ENCODE measurements at regions not wholly inside any gene's neighbourhood (a gene's known extent, or its start where the extent isn't known, plus 50 kb on each side); places are given as distances from the start of the nearest gene placed in this dataset.

DNA sequence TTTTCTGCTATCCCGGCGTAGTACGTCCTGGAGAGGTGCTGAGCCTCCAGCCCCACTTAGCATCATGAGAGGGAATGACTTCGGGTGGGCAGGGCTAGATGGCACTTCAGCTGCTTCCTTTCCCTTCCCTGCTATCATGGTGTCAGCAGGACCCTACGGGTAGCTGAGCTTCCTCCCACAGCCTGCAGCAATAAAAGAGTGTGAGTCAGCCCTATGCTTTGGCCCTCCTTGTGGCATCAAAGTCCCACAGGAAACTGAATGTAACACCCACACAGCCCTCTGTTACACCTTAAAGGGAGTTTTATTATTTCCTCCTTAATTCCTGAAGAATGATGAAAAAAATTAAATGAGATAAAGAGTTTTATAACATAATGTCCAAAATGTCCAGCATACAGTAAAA lies 458.1 kb downstream of the RPS24 start:
- intact Hi-C loops (cut with DNase I; ENCODE audit: low total_unique reads), result no loop called here
- no peaks in the 10 kb centered on the region for H3K4me1 ChIP-seq
- in situ Hi-C loops (cut with MboI; ENCODE audit: low sequenced_read_pairs in 4 of 4), result no loop called here
- H3K36me3 ChIP-seq, result no peaks in the 10 kb centered on the region
- TF ChIP-seq, protein P1, sequence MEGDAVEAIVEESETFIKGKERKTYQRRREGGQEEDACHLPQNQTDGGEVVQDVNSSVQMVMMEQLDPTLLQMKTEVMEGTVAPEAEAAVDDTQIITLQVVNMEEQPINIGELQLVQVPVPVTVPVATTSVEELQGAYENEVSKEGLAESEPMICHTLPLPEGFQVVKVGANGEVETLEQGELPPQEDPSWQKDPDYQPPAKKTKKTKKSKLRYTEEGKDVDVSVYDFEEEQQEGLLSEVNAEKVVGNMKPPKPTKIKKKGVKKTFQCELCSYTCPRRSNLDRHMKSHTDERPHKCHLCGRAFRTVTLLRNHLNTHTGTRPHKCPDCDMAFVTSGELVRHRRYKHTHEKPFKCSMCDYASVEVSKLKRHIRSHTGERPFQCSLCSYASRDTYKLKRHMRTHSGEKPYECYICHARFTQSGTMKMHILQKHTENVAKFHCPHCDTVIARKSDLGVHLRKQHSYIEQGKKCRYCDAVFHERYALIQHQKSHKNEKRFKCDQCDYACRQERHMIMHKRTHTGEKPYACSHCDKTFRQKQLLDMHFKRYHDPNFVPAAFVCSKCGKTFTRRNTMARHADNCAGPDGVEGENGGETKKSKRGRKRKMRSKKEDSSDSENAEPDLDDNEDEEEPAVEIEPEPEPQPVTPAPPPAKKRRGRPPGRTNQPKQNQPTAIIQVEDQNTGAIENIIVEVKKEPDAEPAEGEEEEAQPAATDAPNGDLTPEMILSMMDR (IDR thresholded peaks at IDR 0.05 in 4 of 5, conservative IDR thresholded peaks at IDR 0.05 in 1 of 5), result no peak
- TF ChIP-seq POLR2A (IDR thresholded peaks at IDR 0.05), result no peak
- no peak for DNase-seq
- no peaks in the 10 kb centered on the region for H3K27me3 ChIP-seq
- no peak overlapping the region for H3K4me3 ChIP-seq
- H3K27ac ChIP-seq, result no peak overlapping the region
- no peaks in the 10 kb centered on the region for H3K9me3 ChIP-seq
- no peak for ATAC-seq

DNA sequence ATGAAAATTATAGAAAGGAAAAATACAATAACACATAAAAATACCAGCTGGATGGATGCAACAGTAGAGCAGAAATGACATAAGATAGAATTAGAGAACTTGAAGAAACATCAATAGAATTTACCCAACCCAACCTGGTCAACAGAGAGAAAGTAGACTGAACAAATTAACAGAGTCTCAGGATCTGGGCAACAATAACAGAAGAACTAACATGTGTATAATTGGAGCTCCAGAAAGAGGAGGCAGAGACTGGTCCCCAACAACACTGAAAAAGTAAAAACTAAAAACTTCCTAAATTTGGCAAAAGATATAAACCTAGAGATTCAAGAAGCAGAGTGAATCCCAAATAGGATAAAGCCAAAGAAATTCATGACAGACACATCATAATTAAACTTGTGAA lies 458.8 kb downstream of the RPS24 start:
- in situ Hi-C loops (cut with MboI; ENCODE audit: low sequenced_read_pairs in 4 of 4), result no loop called here

DNA sequence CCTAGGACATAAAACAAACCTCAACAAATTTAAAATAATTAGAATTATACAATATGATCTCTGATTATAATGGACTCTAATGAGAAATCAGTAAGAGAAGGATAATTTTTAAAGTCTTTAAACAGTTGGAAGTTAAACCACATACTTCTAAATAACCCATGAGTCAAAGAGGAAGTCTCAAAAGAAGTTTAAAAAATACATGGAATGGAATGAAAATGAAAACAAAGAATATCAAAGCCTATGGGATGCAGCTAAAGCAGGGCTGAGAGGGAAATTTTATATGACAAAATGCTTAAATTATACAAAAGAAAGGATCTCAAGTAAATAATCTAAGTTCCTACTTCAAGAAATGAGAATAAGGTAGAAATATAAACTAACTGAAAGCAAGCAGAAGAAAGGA lies 460.5 kb downstream of the RPS24 start:
- no peak for DNase-seq
- in situ Hi-C loops (cut with MboI; ENCODE audit: low sequenced_read_pairs in 4 of 4), result no loop called here
- TF ChIP-seq POLR2A (IDR thresholded peaks at IDR 0.05), result no peak
- TF ChIP-seq, protein P1 (IDR thresholded peaks at IDR 0.05 in 4 of 5, conservative IDR thresholded peaks at IDR 0.05 in 1 of 5), result no peak
- Histone ChIP-seq H3K4me1 (no peaks in the 10 kb centered on the region), H3K9me3 (no peaks in the 10 kb centered on the region), H3K27me3 (no peaks in the 10 kb centered on the region), H3K27ac (no peak overlapping the region), H3K4me3 (no peak overlapping the region), H3K36me3 (no peaks in the 10 kb centered on the region)
- intact Hi-C loops (cut with DNase I; ENCODE audit: low total_unique reads), result no loop called here
- no peak for ATAC-seq

More for the DNA sequence above, 458.8 kb downstream of the RPS24 start:
- Histone ChIP-seq H3K27ac (no peak overlapping the region), H3K4me1 (no peaks in the 10 kb centered on the region), H3K27me3 (no peaks in the 10 kb centered on the region), H3K4me3 (no peak overlapping the region), H3K9me3 (no peaks in the 10 kb centered on the region), H3K36me3 (no peaks in the 10 kb centered on the region)
- ATAC-seq (no peak), DNase-seq (no peak)
- intact Hi-C loops (cut with DNase I; ENCODE audit: low total_unique reads), result no loop called here
- no peak for TF ChIP-seq POLR2A (IDR thresholded peaks at IDR 0.05)
- TF ChIP-seq, protein P1 (IDR thresholded peaks at IDR 0.05 in 4 of 5, conservative IDR thresholded peaks at IDR 0.05 in 1 of 5), result no peak

DNA sequence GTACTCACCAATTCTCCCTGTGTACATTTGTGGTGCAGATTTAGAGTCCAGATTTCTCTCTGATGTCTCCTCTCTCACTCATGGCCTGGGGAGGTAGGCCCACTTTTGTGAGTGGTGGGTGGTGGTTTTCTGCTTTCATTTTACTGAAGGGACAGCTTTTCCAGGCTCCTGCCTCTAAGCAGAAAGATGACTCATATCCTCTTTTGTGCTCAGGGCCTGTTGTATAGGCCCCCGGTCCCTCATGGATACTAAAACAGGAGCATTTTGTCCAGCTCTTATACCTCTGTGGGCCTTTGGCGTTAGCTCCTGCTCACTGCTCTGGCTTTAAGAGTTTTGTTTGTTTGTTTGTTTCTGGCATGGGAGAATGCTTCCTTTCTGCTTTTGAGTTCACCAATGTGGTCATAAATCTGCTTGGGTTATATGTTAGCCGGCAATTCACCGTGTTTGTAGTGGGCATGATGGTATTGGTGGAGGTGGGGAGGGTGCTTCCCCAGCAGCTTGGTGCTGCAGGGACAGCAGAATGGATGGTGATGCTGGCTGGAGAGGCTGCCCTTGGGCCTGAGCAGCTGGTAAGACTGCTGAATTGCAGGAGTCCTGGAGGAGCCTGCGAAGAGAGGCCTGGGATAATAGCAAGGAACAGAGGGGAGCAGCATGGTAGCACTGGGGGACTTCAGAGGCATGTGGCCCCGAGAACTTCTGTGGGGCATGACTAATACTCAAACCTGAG lies 468.7 kb downstream of the RPS24 start:
- TF ChIP-seq POLR2A (IDR thresholded peaks at IDR 0.05), result no peak
- TF ChIP-seq, protein P1 (IDR thresholded peaks at IDR 0.05 in 4 of 5, conservative IDR thresholded peaks at IDR 0.05 in 1 of 5), result no peak
- no peaks in the 10 kb centered on the region for H3K36me3 ChIP-seq
- H3K27me3 ChIP-seq, result no peaks in the 10 kb centered on the region
- no peaks in the 10 kb centered on the region for H3K9me3 ChIP-seq
- no peak overlapping the region for H3K4me3 ChIP-seq
- no peak overlapping the region for H3K27ac ChIP-seq
- in situ Hi-C loops (cut with MboI; ENCODE audit: low sequenced_read_pairs in 4 of 4), result no loop called here
- ATAC-seq, result no peak
- intact Hi-C loops (cut with DNase I; ENCODE audit: low total_unique reads), result no loop called here
- H3K4me1 ChIP-seq, result no peaks in the 10 kb centered on the region
- no peak for DNase-seq

DNA sequence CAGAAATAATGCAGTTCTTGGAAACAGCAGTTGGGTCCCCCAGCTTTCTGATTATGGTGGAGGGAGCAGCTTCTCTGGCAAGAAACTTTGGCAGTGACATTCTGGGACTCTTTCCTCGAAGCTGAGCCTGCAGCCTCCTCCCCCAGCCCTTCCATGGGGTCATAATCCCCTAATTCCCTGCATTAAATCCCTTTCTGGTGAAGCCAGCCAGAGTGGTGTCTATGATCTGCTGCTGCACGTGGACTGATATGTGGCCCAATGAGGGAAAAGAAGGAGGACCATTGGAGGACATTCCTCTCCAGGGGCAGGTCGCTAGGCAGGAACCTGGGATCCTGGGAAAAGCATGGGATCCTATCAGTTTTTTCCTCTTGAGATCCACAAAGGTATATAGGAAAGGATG lies 470.5 kb downstream of the RPS24 start:
- in situ Hi-C loops (cut with MboI; ENCODE audit: low sequenced_read_pairs in 4 of 4), result no loop called here

More for the DNA sequence above, 470.5 kb downstream of the RPS24 start:
- no peak for ATAC-seq
- H3K27me3 ChIP-seq, result no peaks in the 10 kb centered on the region
- no peaks in the 10 kb centered on the region for H3K9me3 ChIP-seq
- no peak overlapping the region for H3K27ac ChIP-seq
- H3K36me3 ChIP-seq, result no peaks in the 10 kb centered on the region
- no peaks in the 10 kb centered on the region for H3K4me1 ChIP-seq
- intact Hi-C loops (cut with DNase I; ENCODE audit: low total_unique reads), result no loop called here
- no peak overlapping the region for H3K4me3 ChIP-seq
- DNase-seq, result no peak
- TF ChIP-seq, protein P1 (IDR thresholded peaks at IDR 0.05 in 4 of 5, conservative IDR thresholded peaks at IDR 0.05 in 1 of 5), result no peak
- no peak for TF ChIP-seq POLR2A (IDR thresholded peaks at IDR 0.05)

Data from gastrocnemius medialis (tissue), 4 donors.